GM10248 (cell line): ENCODE measurements at regions not wholly inside any gene's neighbourhood (a gene's known extent, or its start where the extent isn't known, plus 50 kb on each side); places are given as distances from the start of the nearest gene placed in this dataset.

ENCODE experiments used
- CTCF ChIA-PET: fragments of 300-600 bp; sonication (Branson Sonifier 250); formaldehyde crosslinking; extraction: SDS; loops from one replicate; lab custom pipeline; 2021; ENCODE audit warnings: antibody characterized with exemption; lab: Yijun Ruan, JAX
- POLR2A ChIA-PET: fragments of 350-650 bp; sonication (Branson Sonifier 250); formaldehyde crosslinking; extraction: SDS; loops from one replicate; lab custom pipeline; 2020; ENCODE audit warnings: antibody characterized with exemption; lab: Yijun Ruan, JAX
- DNase-seq: peaks from one replicate; pipeline ENCODE4 v3.0.0; 2012; ENCODE audit errors: extremely low spot score
- CTCF ChIP-seq: IDR thresholded peaks from 2 replicates; pipeline ENCODE4 v1.5.1; 2012; ENCODE audit warnings: mild to moderate bottlenecking, low read depth; ENCODE audit errors: extremely low read depth, missing control alignments, control extremely low read depth

- no peak for TF ChIP-seq CTCF
- DNase-seq = no peak
- ChIA-PET POLR2A (no interaction called here), CTCF (no interaction called here)
Observed at GRCh38 chr4:56271131-56271530, 116.2 kb downstream of the AASDH start.

- TF ChIP-seq CTCF = no peak
- POLR2A ChIA-PET = no interaction called here
- CTCF ChIA-PET = no interaction called here
- DNase-seq = no peak
Observed at GRCh38 chr4:56267558-56267957, 119.7 kb downstream of the AASDH start.

GRCh38 chr4:56264873-56265272 is 122.4 kb downstream of the AASDH start:
- ChIA-PET POLR2A (no interaction called here), CTCF (no interaction called here)
- TF ChIP-seq CTCF = no peak
- DNase-seq = no peak

- CTCF ChIA-PET = interaction anchor here (1.4 kb wide), 1 partner anchor 11 kb away, joined by 3 read pairs; no protein-coding TSS in a partner anchor
Observed at GRCh38 chr4:56261027-56261426, 126.3 kb downstream of the AASDH start.

GRCh38 chr4:56260320-56260719 is 127.0 kb downstream of the AASDH start:
- DNase-seq = no peak
- CTCF ChIA-PET = interaction anchor here (1.4 kb wide), 2 partner anchors 10 to 14 kb away, joined by 3 read pairs; no protein-coding TSS in a partner anchor
- TF ChIP-seq CTCF = no peak
- POLR2A ChIA-PET = interaction anchor here (0.7 kb wide), 1 partner anchor 98 kb away, joined by 3 read pairs; no protein-coding TSS in a partner anchor

More at GRCh38 chr4:56261027-56261426, 126.3 kb downstream of the AASDH start:
- peak; percentile 18 for DNase-seq
- no peak for TF ChIP-seq CTCF
- POLR2A ChIA-PET = interaction anchor here (0.7 kb wide), 1 partner anchor 99 kb away, joined by 3 read pairs; no protein-coding TSS in a partner anchor

GRCh38 chr4:56259655-56260054 is 127.6 kb downstream of the AASDH start:
- CTCF ChIA-PET = interaction anchor here (1.4 kb wide), 1 partner anchor 15 kb away, joined by 3 read pairs; no protein-coding TSS in a partner anchor
- TF ChIP-seq CTCF = no peak
- POLR2A ChIA-PET = no interaction called here

GRCh38 chr4:56255820-56256219 is 131.5 kb downstream of the AASDH start:
- no peak for TF ChIP-seq CTCF
- CTCF ChIA-PET = no interaction called here
- POLR2A ChIA-PET = no interaction called here
- no peak for DNase-seq

More at GRCh38 chr4:56259655-56260054, 127.6 kb downstream of the AASDH start:
- DNase-seq = no peak
